ENCODE measurements at regions not wholly inside any gene's neighbourhood (a gene's known extent, or its start where the extent isn't known, plus 50 kb on each side); places are given as distances from the start of the nearest gene placed in this dataset.

DNA sequence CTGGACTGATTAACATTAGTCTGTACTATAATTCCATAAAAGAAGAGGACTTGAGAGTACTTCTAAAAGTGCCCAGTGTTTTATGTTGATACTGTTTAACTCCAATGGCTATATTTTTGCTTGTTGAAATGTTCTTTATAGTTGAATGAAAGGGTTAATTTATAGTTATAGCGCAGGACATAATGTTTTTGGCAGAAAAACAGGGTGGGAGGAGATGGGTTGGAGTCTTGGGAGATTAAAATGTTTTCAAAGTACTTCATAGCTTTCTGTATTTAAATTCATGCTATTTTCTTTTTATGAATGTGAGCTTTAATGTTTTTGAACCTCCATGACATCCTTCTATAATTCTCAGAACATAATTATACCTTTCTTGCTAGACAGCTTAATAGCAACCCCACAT, 108.2 kb downstream of the CNTN3 start:
- DNase-seq = no peak

DNA sequence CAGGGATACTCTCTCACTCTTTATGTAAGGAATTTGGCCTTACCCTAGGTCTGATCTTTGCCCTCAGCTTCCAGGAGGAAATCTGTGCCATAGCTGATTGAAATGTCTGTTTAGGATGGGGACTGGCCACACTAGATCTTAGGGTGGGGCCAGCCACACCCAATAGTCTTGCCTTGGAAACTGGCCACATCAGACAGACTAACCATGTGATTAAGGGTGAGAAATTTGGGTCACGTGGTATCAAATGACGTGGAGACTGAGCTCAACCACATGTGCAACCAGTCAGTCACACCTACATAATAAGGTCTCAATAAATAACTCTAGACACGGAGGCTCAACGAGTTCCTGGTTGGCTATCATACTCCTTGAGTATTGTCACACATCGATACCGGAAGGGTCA, 113.5 kb downstream of the CNTN3 start:
- DNase-seq = no peak

DNA sequence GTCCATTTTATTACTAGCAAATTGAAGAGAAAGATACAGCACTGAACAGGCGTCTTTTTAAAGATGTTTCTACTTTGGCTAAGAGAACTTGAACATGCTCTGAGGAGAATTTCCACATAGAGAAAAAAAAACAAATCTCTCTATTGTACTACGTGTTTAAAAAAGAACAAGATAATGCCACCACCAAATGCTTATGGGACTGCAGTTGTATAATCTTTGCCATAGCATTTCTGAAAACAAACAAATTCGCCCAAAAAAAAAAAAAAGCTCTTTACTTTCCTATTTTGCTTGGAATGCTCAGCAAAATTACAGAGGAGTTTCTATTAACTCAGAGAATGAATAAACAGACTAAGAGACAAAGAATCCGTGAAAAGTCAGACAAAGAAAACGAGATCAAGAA, 114.2 kb downstream of the CNTN3 start:
- no peak for DNase-seq

DNA sequence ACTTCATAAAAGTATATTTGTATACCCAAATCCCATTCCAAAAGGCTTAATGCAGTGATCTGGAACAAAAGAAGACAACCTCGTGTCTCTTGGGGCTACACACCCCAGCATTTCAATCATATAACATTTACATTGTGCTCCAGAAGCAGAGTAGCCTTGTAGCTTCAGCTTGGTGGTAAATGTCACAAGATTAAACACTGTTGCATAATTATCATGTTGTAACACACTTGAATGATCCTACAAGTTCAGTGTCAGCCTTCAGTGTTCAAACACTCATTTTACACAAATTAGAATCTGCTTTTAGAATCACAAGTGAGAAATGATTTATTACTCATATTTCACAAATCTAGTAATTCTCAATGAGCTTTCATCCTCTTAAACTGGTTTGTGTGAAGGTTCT, 122.6 kb downstream of the CNTN3 start:
- no peak for DNase-seq

DNA sequence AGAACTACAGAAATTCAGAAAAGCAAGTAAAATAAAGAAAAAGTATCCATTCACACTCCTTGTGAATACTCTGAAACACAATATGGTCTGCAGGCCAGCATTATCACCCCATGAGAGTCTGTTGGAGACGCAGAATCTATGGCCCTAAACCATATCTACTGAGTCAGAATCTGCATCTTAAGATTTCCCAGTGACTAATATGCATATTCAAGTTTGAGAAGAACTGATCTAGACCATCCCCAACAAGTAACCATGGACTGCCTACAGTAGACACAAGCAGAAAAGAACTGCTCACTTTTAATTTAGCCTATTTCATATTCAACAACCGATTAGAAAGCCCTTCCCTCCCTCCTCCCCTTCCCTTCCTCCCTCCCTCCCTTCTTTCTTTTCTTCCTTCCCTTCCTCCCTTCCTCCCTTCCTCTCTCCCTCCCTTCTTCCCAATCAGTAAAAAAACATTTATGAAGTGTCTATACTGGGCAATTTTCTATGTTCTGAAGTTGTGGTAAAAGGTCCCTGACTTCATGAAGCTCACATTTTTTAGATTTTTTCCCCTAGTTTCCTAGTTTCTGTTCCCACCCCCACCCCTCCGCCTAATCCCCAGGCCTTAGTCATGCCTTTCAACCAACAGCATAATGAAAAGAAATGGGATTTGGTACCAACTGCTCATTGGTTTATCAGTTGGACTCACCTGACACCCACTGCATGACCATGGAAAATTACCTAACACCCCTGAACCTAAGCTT, 125.2 kb downstream of the CNTN3 start:
- no peak for DNase-seq

DNA sequence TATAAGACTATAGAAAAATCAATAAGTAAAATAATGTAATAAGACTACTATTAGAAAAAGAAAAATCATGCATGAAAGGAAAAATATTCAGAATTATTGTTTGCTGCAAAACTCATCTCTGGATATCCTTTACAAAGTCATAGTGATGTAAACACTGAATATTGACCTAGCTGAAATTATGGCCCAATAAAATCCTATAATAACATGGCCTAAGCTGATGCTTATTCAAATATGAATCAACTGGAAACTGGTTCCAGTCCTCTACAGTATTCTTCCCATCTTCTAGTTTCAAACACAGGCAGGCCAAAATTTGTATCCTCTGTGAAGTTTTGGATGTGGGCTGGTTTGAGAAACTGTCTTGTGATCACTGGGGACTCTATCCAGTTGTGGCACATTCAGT, 134.5 kb downstream of the CNTN3 start:
- no peak for DNase-seq

DNA sequence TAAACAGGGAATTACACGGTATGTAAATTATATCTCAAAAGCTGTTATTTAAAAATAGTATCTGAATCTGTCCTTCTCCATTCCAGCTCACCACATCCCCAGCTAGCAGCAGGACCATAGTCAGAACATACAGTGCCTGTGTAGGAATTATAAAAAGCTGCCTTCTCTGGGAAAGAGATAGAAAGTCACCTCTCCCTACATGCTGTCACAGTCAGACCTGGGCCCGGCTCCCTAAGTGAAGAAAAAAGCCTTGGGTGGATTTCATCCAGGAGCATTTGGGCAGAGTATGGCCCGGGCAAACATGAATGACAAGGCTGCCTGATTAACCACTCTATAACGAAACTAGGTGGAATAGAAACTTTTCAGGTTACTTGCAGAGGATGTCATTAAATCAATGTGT, 144.1 kb downstream of the CNTN3 start:
- no peak for DNase-seq

DNA sequence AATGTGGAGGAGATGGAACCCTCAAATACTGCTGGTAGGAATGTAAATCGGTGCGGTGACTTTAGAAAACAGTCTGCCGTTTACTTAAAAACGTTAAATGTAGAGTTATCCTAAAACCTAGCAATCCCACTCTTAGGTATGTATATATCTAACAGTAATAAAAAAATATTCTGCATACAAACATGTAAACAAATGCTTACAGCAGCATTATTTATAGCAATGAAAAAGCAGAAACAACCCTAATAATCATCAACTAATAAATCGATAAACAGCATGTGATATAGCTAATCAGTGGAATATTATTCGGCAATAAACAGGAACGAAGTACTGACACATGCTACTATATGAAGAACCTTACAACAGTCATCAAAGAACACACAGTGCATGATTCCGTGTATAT, 144.7 kb downstream of the CNTN3 start:
- no peak for DNase-seq

DNA sequence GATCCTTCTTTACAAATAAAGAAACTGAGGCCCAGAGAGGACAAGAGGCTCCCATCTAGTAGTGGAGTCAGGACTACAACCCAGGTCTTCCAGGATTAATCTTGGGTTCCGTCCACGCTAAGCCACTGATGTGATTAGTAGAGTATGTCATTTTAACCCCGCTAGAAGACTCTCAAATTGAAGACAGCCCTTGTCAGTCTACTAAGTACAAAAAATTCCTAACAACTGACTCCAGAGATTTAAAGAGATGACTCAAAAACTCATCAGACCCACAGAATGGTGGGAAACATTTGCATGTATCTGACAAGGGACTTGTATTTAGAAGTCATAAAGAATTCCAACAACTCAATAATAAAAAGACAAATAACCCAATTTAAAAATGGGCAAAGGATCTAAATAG, 145.3 kb downstream of the CNTN3 start:
- DNase-seq = no peak

DNA sequence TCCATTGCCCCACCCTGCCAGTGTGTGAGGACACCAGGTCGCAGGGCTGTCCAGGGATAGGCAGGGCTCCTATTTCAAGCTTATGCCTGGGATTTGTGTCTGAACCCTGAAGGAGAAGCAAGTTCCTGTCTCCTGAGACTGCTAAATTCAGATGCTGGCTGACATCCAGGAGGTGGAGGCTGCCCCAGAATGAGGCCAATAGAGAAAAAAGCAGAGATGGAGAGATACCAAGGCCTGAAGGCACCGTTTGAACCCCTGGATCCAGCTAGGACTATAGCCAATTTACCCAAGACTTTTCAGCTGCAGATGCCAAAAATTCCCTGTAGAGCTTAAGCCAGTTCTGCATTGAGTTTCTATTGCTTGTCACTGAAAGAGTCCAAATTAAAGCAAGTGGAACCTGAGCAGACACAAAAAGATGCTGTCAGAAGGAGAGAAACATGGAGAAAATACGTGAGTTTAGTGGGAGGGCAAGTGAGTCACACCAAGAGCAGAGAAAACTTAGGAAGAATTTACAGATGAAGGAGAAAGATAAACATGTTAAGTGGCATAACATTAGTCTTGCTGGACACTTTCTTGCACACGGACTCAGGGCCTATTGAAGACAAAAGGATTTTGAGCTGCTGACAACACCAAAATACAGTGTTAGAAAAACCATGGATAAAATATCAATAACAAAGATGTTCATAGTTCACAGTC, 148.6 kb downstream of the CNTN3 start:
- no peak for DNase-seq

DNA sequence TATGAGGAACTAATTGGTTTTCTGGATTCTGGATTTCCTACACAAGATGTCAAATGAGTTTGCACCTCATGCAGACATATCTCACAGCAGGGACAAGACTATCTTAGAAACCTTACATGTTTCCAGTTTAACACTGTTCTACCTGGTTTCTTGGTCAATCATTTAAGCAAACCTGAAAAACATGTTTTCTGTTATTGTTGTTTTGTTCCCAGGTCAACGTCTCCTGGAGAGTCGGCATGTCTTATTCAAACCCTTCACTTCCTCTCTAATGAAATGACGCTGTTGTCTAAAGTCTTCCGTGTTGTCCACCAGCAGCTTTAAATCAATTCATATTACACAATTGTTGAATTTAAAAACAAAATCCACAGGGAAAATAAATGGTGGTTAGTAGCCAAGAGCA, 150.9 kb downstream of the CNTN3 start:
- no peak for DNase-seq

DNA sequence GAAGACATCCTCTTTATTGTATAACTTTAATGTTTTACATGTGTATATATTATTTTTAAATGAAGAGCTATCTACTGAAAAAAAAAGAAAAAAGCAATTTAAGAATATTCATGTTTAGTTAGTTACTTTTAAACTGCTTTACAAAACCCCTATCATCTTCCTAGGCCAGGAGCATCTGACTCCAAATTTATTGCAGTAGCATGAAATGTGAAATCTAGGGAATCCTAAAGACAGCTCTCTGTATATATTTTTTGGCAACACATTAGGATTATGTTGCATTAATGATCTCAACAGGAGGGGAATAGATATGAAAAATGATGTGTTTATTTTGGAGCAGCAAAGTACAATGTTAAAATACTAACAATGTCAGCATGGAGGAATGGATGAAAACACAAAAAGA, 158.3 kb downstream of the CNTN3 start:
- no peak for DNase-seq

DNA sequence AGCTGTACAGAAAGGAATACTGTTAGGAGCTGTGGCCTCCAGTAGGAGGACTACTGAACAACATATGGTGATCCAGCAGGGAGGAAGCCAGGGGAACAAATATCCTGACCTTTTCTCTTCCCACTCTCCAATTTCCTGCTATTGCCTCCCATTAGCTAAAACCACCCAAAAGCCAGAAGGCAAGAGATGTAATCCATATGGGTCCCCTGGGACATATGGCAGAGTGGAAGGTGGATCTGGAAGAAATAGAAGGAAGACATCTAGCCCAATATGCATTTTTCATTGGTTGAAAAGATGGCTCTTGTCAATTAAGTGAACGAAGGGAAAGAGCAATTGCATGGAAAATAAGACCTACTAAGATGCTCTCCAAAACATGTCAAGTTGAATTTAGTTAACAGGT, 167.2 kb downstream of the CNTN3 start:
- DNase-seq = no peak

DNA sequence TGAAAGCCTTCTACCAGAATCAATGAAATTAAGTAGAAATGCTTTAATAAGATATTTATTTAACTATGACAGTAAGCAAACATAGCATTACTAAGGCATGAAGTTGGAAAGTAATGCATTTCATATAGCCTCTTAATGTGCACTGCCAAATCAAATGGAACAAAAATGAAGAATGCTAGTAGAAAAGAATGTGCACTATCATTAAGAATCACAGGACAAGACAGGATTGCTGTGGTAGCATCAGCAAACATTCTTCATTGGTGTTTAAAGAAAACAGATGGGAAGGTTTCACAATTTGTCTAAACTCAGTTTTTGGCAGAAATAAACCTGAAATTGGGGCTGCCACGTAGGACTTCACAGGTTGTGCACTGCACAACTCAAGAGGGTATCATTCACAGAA, 168.9 kb downstream of the CNTN3 start:
- no peak for DNase-seq

DNA sequence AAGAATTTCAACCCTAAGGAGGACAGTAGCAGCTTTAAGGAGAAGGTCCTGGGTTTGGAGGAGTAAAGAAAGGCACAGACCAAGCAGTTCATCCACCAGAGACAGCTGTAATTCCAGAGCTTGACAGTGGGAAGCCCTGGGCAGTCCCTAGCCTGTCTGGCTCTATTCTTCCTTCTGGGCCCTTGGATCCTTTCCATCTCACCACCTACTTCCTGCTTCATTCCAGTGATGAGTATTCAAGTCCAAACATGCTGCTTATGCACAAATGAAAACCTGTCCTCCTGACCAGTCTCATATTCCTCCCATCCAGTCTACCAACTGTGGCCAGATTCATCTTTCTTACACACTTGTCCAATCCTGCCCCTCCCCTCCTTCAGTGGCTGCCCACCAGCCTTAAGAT, 171.4 kb downstream of the CNTN3 start:
- DNase-seq = no peak

DNA sequence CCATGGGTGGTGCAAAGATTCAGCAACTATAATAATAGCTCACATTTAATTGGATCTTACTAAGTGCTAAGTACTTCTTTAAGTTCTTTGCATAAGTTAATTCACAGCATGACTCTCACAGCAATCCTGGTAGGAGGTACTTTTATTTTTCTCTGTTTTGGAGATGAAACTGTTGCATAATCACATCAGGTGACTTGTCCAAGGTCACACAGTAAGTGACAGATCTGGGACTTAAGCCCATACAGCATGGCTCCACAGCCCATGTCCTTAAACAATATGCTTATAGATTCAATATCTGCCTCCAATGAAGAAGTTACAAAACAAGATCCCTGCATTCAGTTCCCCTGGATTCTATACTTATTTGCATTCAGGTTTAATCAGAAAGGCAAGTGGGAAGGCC, 171.8 kb downstream of the CNTN3 start:
- DNase-seq = no peak

DNA sequence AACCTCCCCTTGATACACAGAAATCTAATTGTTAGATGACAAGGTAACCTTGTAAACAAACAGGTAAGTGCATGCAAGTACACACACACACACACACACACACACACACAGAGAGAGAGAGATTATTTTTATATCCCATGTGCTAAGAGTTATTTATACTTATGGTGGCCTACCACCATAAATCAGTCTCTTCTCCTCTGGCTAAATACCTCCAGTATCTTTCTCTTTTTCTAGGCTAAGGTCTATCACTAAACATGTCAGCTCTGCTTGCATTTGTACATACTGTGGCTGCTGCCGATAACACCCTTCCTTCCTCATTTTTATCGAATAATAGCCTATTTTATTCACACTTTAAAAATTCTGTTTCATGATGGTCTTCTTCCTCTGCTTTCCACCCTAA, 172.4 kb downstream of the CNTN3 start:
- no peak for DNase-seq

DNA sequence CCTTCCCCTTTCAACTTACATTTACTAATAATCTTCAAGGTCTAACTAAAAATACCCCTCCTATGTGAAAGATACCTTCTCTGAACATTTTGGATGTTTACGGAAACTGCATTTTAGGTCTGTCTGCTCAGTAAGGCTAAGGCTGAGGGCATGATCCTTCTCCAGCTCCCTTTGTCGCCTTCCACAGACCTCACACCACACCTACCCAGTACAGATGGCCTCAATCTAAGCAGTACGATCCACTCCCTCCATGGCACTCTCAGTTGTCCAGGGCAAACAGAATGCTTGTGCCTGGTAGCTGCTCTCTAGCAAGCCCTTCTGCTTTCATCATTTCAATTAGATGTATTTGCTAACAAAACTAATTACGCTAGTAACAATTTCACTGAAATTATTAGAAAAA, 178.3 kb downstream of the CNTN3 start:
- no peak for DNase-seq

DNA sequence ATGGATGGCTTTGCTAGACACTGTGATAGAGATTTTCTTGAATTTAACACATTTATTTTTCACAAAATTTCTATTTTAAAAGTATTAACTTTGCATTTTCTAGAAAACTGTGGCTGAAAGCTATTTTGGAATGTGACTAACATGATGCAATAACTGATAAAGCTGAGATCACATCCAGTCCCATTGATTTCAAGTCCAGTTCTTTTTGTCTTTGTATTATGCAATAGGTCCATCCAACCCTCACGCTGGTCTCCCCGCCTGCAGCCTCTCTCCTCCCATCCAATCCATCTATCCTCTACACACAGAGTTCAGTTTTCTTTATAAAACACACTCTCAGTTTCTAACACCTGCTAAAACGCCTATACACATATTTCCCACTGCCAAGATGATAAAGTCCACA, 178.8 kb downstream of the CNTN3 start:
- DNase-seq = no peak

DNA sequence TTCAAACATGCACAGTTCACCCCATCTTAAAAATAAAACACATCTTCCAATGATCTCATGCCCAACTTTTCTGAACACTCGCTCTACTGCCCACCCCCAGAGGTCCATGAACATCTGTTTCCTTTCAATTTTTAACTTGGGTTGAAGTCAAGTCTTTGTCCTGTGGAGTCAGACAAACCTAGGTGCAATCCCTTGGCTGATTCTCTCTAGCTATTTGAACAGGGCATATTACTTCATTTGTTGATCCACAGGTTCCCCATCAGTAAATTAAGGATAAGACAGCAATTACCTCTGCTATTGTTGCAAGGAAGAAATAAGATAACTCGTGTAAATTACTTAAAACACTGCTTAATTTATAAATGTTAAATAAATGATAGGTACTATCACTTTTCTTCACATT, 180.1 kb downstream of the CNTN3 start:
- DNase-seq = no peak

DNA sequence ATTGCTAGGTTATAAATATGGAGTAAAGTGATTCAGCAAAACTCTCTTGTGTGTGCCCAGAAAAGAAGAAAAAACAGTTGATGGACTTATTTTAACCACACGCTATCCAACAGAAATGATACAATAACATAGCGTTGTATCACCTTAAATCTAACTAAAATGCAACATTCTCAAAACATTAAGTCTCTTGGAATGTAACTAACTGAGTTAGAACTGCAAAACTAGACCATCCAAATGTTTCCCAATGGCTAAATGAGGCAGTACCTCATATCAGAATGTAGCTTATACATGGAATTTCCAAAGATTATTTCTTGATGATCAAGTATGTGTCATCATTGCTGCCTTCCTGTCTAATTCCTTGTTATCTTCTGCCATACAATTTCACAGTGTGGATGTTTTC, 187.9 kb downstream of the CNTN3 start:
- DNase-seq = no peak

DNA sequence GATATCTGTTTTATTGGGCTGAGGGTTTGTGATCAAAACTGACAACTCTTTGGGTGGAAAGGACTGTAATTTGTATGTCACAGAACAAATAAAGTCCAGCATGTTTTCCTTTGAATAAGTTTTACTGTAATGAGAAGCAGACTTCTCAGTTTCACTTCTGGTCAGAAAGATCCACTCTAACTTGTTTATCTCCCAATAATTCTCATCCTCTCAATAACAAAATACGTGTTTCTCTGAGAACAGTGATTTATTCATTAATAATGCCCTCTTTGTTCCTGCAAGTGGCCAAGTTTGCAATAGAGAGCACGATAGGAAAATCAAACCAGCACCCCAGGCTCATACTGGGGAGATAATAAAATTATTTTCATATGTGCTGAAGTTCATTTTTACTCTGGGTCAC, 190.6 kb downstream of the CNTN3 start:
- no peak for DNase-seq

DNA sequence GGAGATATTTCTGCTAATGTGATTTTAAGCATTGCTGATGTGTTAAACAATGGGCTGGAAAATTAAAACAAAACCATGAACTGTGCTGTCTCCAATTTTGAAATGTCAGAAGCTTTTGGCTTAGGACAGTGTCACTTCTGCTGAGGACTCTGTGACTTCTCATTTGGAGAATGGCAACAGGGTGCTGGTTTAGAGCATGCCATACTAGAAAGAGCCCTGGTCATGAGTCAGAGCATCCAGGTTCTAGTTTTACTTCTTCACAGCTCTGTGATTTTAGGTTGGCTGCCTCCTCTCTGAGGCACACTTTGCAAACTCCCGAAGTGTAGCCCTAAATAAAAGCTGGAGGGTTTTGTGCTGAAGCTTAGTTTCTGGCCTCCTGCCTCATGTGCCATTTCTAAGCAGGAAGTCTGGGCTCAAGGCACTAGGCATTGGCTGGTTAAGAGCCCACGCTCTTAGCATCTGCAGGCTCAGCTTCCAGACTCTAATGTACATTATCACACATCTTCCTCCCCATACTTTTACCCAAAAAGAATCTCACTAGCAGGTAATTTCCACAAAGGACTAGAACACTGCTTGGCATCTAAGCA, 193.8 kb downstream of the CNTN3 start:
- DNase-seq = no peak

DNA sequence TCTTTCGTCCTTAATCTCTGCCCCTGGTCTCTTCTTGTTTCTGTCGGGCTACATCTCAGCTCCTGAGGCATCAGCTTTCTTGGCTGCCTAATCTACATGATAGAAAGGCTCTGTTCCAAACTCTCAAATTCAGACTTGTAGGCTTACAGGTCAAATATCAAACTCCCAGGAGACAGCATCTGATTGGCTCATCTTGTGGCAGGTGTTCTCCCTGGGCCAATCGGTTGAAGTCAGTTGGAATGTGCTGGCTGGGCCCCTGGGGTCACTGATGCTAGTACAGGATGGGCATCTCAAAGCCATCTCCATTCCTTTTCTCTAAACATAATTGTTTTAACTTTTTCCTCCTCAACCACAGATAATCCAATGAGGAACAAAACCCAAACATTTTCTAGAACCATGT, 198.7 kb downstream of the CNTN3 start:
- no peak for DNase-seq
